ENCODE measurements at regions not wholly inside any gene's neighbourhood (a gene's known extent, or its start where the extent isn't known, plus 50 kb on each side); places are given as distances from the start of the nearest gene placed in this dataset.

DNA sequence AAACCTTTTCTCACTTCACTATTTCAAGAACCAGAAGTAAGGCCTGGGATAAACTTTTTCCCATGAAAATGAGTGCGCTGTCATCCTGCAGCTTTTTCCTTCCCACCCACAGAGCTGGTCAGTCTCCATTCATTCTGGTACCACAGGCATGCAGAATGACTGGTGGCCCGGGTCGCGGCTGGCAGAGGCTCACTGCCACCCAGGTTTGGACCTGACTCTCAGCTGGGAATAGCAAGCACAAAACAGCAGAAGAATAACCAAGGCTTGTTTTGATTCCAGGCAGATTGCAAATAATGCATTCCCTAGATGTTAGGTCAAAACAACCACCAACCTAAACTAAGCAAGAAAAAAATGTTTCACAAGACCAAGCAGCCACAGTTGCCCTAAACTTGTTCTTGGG lies 190.5 kb upstream of the NRP1 start:
- TF ChIP-seq, protein P1, sequence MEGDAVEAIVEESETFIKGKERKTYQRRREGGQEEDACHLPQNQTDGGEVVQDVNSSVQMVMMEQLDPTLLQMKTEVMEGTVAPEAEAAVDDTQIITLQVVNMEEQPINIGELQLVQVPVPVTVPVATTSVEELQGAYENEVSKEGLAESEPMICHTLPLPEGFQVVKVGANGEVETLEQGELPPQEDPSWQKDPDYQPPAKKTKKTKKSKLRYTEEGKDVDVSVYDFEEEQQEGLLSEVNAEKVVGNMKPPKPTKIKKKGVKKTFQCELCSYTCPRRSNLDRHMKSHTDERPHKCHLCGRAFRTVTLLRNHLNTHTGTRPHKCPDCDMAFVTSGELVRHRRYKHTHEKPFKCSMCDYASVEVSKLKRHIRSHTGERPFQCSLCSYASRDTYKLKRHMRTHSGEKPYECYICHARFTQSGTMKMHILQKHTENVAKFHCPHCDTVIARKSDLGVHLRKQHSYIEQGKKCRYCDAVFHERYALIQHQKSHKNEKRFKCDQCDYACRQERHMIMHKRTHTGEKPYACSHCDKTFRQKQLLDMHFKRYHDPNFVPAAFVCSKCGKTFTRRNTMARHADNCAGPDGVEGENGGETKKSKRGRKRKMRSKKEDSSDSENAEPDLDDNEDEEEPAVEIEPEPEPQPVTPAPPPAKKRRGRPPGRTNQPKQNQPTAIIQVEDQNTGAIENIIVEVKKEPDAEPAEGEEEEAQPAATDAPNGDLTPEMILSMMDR (IDR thresholded peaks at IDR 0.05) = no peak
- no peak for TF ChIP-seq POLR2AphosphoS5 (IDR thresholded peaks at IDR 0.05)
